SK-N-SH (cell line): ENCODE measurements at regions not wholly inside any gene's neighbourhood (a gene's known extent, or its start where the extent isn't known, plus 50 kb on each side); places are given as distances from the start of the nearest gene placed in this dataset.

ENCODE experiments used
- CTCF ChIA-PET: fragments of 300-600, 350-600 bp; formaldehyde crosslinking; extraction: SDS; loops from one replicate; lab custom pipeline; 2021; lab: Yijun Ruan, JAX
- POLR2A ChIA-PET: fragments of 350-600 bp; sonication (Branson Sonifier 250); formaldehyde crosslinking; extraction: SDS; loops from one replicate; lab custom pipeline; 2020; ENCODE audit warnings: antibody characterized with exemption, inconsistent platforms; lab: Yijun Ruan, JAX
- DNase-seq: peaks from one replicate; pipeline ENCODE4 v3.0.0; 2012
- H2AFZ ChIP-seq: fragments of 200-600 bp; sonication (generic); 2 replicates; pipeline ENCODE4 v1.8.1; 2016; ENCODE audit warnings: antibody characterized with exemption, mild to moderate bottlenecking, low read depth
- H3F3A ChIP-seq: fragments of 200-600 bp; sonication (generic); replicated peaks from 2 replicates; pipeline ENCODE3; 2016; ENCODE audit warnings: antibody characterized with exemption, mild to moderate bottlenecking; ENCODE audit not compliant: insufficient read depth
- H3K27ac ChIP-seq, 2 experiments: fragments of 200-500 bp in 1 of 2; fragments of 200-600 bp in 1 of 2; sonication (Bioruptor generic) in 1 of 2; sonication (generic), shearing (Covaris generic) in 1 of 2; 2 replicates each; pipeline versions ENCODE4 v1.5.1 to v1.6.1; 2014 to 2016; ENCODE audit warnings: low read depth in 2 of 2, inconsistent platforms in 1 of 2, low read length in 1 of 2, mild to moderate bottlenecking in 1 of 2, mixed read lengths in 1 of 2
- H3K27me3 ChIP-seq: fragments of 200-600 bp; sonication (generic), shearing (Covaris generic); 2 replicates; pipeline ENCODE4 v1.6.1; 2016; ENCODE audit warnings: mixed run types; ENCODE audit not compliant: insufficient read depth
- H3K36me3 ChIP-seq, 2 experiments: fragments of 200-500 bp in 1 of 2; fragments of 200-600 bp in 1 of 2; sonication (Bioruptor generic) in 1 of 2; sonication (generic) in 1 of 2; replicated peaks in 1 of 2; 2 replicates each; pipeline versions ENCODE3 to v1.5.1; 2014 to 2016; ENCODE audit warnings: low read length in 1 of 2, mild to moderate bottlenecking in 1 of 2; ENCODE audit not compliant: insufficient read depth in 2 of 2, control insufficient read depth in 1 of 2
- H3K4me1 ChIP-seq, 2 experiments: fragments of 200-500 bp in 1 of 2; fragments of 200-600 bp in 1 of 2; sonication (Bioruptor generic) in 1 of 2; sonication (generic), shearing (Covaris generic) in 1 of 2; 2 replicates each; pipeline versions ENCODE4 v1.5.1 to v1.6.1; 2014 to 2016; ENCODE audit warnings: low read depth in 1 of 2, low read length in 1 of 2, mixed run types in 1 of 2; ENCODE audit not compliant: insufficient read depth in 2 of 2, control insufficient read depth in 1 of 2
- H3K4me2 ChIP-seq: fragments of 200-600 bp; sonication (generic), shearing (Covaris generic); 2 replicates; pipeline ENCODE4 v1.6.1; 2017; ENCODE audit warnings: mixed run types
- H3K4me3 ChIP-seq, 2 experiments: fragments of 200-500 bp in 1 of 2; fragments of 200-600 bp in 1 of 2; sonication (Bioruptor generic) in 1 of 2; sonication (generic), shearing (Covaris generic) in 1 of 2; 2 replicates each; pipeline versions ENCODE4 v1.5.1 to v1.8.1; 2014 to 2016; ENCODE audit warnings: low read depth in 2 of 2, inconsistent platforms in 1 of 2, low read length in 1 of 2, mild to moderate bottlenecking in 1 of 2, mixed read lengths in 1 of 2, moderate library complexity in 1 of 2
- H3K79me2 ChIP-seq: fragments of 200-600 bp; sonication (generic); 2 replicates; pipeline ENCODE4 v1.8.1; 2017; ENCODE audit warnings: mild to moderate bottlenecking; ENCODE audit not compliant: insufficient read depth
- H3K9ac ChIP-seq: fragments of 200-600 bp; sonication (generic); 2 replicates; pipeline ENCODE4 v1.6.1; 2017; ENCODE audit warnings: mixed run types
- H3K9me2 ChIP-seq: fragments of 200-600 bp; sonication (generic); 2 replicates; pipeline ENCODE4 v1.6.1; 2017; ENCODE audit warnings: mixed run types
- H3K9me3 ChIP-seq: fragments of 200-600 bp; sonication (generic); 2 replicates; pipeline ENCODE4 v1.6.1; 2017; ENCODE audit warnings: mixed run types, mild to moderate bottlenecking, moderate library complexity
- H4K20me1 ChIP-seq: fragments of 200-600 bp; sonication (generic); 2 replicates; pipeline ENCODE4 v1.6.1; 2017; ENCODE audit warnings: mild to moderate bottlenecking, mixed run types; ENCODE audit not compliant: insufficient read depth
- CHD2 ChIP-seq: fragments of 150-350 bp; IDR thresholded peaks from 2 replicates; pipeline ENCODE4 v1.6.1; 2018; ENCODE audit warnings: low read length; ENCODE audit not compliant: partially characterized antibody
- ELF1 ChIP-seq: IDR thresholded peaks from 2 replicates; pipeline ENCODE4 v1.4.0; 2012
- EP300 ChIP-seq, 2 experiments: IDR thresholded peaks; 2 replicates each; pipeline versions ENCODE4 v1.4.0 to v1.6.1; 2012; ENCODE audit warnings: borderline replicate concordance in 1 of 2, low read depth in 1 of 2, low read length in 1 of 2
- EZH2phosphoT487 ChIP-seq: fragments of 200-600 bp; sonication (generic); IDR thresholded peaks from 2 replicates; pipeline ENCODE4 v1.6.1; 2017; ENCODE audit warnings: low read depth, mixed run types, mild to moderate bottlenecking, antibody characterized with exemption, moderate library complexity, borderline replicate concordance
- FOXM1 ChIP-seq: IDR thresholded peaks from 2 replicates; pipeline ENCODE4 v1.4.0; 2012; ENCODE audit warnings: low read depth, mild to moderate bottlenecking
- JUND ChIP-seq: IDR thresholded peaks from 2 replicates; pipeline ENCODE4 v1.4.0; 2012
- MEF2A ChIP-seq: IDR thresholded peaks from 2 replicates; pipeline ENCODE4 v1.4.0; 2012; ENCODE audit warnings: low read depth, borderline replicate concordance
- PBX3 ChIP-seq: IDR thresholded peaks from 2 replicates; pipeline ENCODE4; 2012
- RFX5 ChIP-seq: IDR thresholded peaks from 2 replicates; pipeline ENCODE4 v1.6.1; 2012; ENCODE audit warnings: mild to moderate bottlenecking, improper control_type of control experiment, low read length
- RXRA ChIP-seq: IDR thresholded peaks from 2 replicates; pipeline ENCODE4 v1.4.0; 2012; ENCODE audit warnings: low read depth, mild to moderate bottlenecking, borderline replicate concordance
- SIN3A ChIP-seq: IDR thresholded peaks from 2 replicates; pipeline ENCODE4 v1.6.1; 2012; ENCODE audit warnings: low read depth, mild to moderate bottlenecking, low read length, moderate library complexity, borderline replicate concordance
- TCF12 ChIP-seq: IDR thresholded peaks from 2 replicates; pipeline ENCODE4 v1.4.0; 2012
- YY1 ChIP-seq: IDR thresholded peaks from 2 replicates; pipeline ENCODE4 v1.4.0; 2012; ENCODE audit warnings: low read depth, mild to moderate bottlenecking
- WGBS: methylation state at CpG from one replicate; pipeline ENCODE4 v1.1.6; 2017; ENCODE audit warnings: low lambda C conversion rate; 5-methylcytosine and 5-hydroxymethylcytosine counted together
- TF ChIP-seq, protein P1 (sequence below): fragments of 200-600 bp; sonication (generic); IDR thresholded peaks from 2 replicates; pipeline ENCODE4 v1.6.1; 2017; ENCODE audit warnings: antibody characterized with exemption, mild to moderate bottlenecking, moderate library complexity
- TF ChIP-seq, protein P2 (sequence below): IDR thresholded peaks from 2 replicates; pipeline ENCODE4 v1.6.1; 2012; ENCODE audit warnings: mild to moderate bottlenecking, low read depth, low read length, moderate library complexity
- TF ChIP-seq, protein P3 (sequence below): fragments of 150-350 bp; IDR thresholded peaks from 2 replicates; pipeline ENCODE4 v1.6.1; 2017; ENCODE audit warnings: antibody characterized with exemption, low read length, low read depth, borderline replicate concordance

DNA sequence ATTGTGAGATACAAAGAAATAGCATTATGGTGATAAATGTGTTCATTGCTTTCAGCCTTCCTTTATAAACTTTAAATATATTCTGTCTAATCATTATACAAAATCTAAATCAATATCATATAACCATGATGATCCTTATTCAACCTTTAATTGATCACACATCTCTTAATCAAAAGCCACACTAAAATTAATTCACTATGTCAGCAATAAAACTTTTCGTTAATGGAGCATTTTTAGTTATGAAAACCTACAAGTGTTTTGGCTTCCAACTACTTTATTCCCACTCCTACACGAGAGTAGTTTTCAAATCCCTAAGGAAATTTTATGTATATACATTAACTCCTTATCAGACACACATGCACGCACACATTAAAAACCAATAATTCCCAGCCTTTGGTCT is 530.2 kb downstream of the KCTD8 start:
- H3K9me2 ChIP-seq = no peaks in the 10 kb centered on the region

More for the DNA sequence above, 530.2 kb downstream of the KCTD8 start:
- ChIA-PET POLR2A (no interaction called here), CTCF (no interaction called here)
- no peaks in the 10 kb centered on the region for H3F3A ChIP-seq
- DNase-seq = no peak
- no peak overlapping the region for H2AFZ ChIP-seq
- TF ChIP-seq, protein P1, sequence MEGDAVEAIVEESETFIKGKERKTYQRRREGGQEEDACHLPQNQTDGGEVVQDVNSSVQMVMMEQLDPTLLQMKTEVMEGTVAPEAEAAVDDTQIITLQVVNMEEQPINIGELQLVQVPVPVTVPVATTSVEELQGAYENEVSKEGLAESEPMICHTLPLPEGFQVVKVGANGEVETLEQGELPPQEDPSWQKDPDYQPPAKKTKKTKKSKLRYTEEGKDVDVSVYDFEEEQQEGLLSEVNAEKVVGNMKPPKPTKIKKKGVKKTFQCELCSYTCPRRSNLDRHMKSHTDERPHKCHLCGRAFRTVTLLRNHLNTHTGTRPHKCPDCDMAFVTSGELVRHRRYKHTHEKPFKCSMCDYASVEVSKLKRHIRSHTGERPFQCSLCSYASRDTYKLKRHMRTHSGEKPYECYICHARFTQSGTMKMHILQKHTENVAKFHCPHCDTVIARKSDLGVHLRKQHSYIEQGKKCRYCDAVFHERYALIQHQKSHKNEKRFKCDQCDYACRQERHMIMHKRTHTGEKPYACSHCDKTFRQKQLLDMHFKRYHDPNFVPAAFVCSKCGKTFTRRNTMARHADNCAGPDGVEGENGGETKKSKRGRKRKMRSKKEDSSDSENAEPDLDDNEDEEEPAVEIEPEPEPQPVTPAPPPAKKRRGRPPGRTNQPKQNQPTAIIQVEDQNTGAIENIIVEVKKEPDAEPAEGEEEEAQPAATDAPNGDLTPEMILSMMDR = no peak
- TF ChIP-seq EP300 (IDR thresholded peaks at IDR 0.05; ENCODE audit: borderline replicate concordance in 1 of 2, low read depth in 1 of 2, low read length in 1 of 2) (no peak), PBX3 (no peak), FOXM1 (no peak), CHD2 (no peak), EZH2phosphoT487 (no peak), ELF1 (no peak), RFX5 (no peak), RXRA (no peak), SIN3A (no peak), TCF12 (no peak), MEF2A (no peak), YY1 (no peak), JUND (no peak)
- TF ChIP-seq, protein P2, sequence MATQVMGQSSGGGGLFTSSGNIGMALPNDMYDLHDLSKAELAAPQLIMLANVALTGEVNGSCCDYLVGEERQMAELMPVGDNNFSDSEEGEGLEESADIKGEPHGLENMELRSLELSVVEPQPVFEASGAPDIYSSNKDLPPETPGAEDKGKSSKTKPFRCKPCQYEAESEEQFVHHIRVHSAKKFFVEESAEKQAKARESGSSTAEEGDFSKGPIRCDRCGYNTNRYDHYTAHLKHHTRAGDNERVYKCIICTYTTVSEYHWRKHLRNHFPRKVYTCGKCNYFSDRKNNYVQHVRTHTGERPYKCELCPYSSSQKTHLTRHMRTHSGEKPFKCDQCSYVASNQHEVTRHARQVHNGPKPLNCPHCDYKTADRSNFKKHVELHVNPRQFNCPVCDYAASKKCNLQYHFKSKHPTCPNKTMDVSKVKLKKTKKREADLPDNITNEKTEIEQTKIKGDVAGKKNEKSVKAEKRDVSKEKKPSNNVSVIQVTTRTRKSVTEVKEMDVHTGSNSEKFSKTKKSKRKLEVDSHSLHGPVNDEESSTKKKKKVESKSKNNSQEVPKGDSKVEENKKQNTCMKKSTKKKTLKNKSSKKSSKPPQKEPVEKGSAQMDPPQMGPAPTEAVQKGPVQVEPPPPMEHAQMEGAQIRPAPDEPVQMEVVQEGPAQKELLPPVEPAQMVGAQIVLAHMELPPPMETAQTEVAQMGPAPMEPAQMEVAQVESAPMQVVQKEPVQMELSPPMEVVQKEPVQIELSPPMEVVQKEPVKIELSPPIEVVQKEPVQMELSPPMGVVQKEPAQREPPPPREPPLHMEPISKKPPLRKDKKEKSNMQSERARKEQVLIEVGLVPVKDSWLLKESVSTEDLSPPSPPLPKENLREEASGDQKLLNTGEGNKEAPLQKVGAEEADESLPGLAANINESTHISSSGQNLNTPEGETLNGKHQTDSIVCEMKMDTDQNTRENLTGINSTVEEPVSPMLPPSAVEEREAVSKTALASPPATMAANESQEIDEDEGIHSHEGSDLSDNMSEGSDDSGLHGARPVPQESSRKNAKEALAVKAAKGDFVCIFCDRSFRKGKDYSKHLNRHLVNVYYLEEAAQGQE = no peak
- TF ChIP-seq, protein P3, sequence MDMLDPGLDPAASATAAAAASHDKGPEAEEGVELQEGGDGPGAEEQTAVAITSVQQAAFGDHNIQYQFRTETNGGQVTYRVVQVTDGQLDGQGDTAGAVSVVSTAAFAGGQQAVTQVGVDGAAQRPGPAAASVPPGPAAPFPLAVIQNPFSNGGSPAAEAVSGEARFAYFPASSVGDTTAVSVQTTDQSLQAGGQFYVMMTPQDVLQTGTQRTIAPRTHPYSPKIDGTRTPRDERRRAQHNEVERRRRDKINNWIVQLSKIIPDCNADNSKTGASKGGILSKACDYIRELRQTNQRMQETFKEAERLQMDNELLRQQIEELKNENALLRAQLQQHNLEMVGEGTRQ = no peak
- no peaks in the 10 kb centered on the region for H3K36me3 ChIP-seq
- WGBS = 4% methylated on average over 3 of the region's 3 CpGs
- no peaks in the 10 kb centered on the region for H3K27me3 ChIP-seq
- no peak overlapping the region for H3K9ac ChIP-seq
- H3K4me1 ChIP-seq = no peaks in the 10 kb centered on the region
- H3K79me2 ChIP-seq = no peaks in the 10 kb centered on the region
- no peaks in the 10 kb centered on the region for H4K20me1 ChIP-seq
- no peak overlapping the region for H3K4me2 ChIP-seq
- no peaks in the 10 kb centered on the region for H3K9me3 ChIP-seq
- H3K4me3 ChIP-seq = no peak overlapping the region
- no peak overlapping the region for H3K27ac ChIP-seq
